H7 (cell line): ENCODE measurements at regions not wholly inside any gene's neighbourhood (a gene's known extent, or its start where the extent isn't known, plus 50 kb on each side); places are given as distances from the start of the nearest gene placed in this dataset.
"Not testable (repeated sequence)": the region's sequence is repeated elsewhere in the genome, so short reads cannot be mapped to it uniquely, and the experiment has no call there.

ENCODE experiments used
- DNase-seq: peaks from one replicate; pipeline ENCODE4 v3.0.0; 2012
- H3K27me3 ChIP-seq: 2 replicates; pipeline ENCODE4 v1.6.0; 2011; ENCODE audit warnings: mild to moderate bottlenecking, low read length; ENCODE audit not compliant: control insufficient read depth, insufficient read depth
- H3K36me3 ChIP-seq: replicated peaks from 2 replicates; pipeline ENCODE4 v1.5.1; 2011; ENCODE audit warnings: low read length; ENCODE audit not compliant: control insufficient read depth, insufficient read depth
- H3K4me3 ChIP-seq: 2 replicates; pipeline ENCODE4 v1.5.1; 2011; ENCODE audit warnings: low read depth, mild to moderate bottlenecking, control low read depth, low read length, moderate library complexity; ENCODE audit not compliant: insufficient read depth

DNA sequence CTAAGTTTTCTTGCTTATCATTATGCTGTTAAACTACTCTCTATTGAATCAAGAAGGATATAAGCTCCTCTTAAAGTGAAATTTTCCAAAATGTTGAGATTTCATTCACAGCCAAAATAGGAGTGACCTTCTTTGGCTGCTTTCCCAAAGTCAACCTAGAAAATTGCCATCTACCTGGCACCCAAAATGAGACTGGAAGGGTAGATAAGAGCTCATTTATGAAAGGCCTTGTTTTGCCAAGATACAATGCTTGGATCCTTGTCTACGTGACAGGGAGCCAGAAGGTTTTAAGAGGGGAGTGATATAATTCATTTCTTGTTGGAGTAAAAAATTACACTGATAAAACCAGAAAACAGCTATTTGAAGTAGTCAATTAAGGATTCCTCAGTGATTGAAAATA, 287.1 kb downstream of the IZUMO3 start:
- no peak for DNase-seq
- Histone ChIP-seq H3K4me3 (no peak overlapping the region), H3K36me3 (no peaks in the 10 kb centered on the region), H3K27me3 (no peaks in the 10 kb centered on the region)

DNA sequence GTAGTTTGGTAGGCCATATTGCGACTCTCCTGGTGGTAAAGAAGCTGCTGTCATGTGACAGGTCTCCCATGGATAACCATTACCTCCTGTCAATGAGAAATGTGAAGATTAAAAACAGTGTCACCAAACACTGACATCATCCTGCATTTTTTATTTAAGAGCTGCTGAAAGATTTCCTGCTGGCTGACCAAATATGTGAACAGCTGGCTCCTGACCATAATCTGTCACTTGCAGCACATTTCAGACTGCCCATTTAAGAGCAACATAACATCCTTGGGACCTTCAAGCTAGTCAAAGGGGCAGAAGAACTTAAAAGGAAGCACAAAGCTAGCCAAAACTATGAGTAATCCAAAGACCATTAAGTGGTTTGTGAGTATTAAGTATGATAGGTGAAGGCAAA, 288.0 kb downstream of the IZUMO3 start:
- no peak for DNase-seq
- no peaks in the 10 kb centered on the region for H3K27me3 ChIP-seq
- no peak overlapping the region for H3K4me3 ChIP-seq
- H3K36me3 ChIP-seq = no peaks in the 10 kb centered on the region

DNA sequence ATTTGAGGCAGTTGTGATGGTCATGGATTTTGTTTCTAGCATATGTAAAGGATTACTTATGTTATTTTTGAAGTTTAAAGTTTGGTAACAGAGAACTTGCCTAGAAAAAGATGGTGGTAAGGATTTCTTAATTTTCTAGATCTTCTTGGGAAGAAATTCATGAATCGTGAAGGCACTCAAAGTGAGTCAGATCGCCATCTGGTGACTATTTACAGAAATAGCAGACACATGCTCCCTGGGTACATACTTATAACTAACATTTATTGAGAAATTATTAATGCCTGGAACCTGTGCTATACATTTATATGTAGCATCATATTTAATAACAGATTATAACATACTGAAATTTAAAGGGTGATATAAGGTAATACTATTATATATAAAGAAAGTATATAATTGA, 299.7 kb downstream of the IZUMO3 start:
- Histone ChIP-seq H3K27me3 (no peaks in the 10 kb centered on the region), H3K36me3 (no peaks in the 10 kb centered on the region), H3K4me3 (no peak overlapping the region)
- DNase-seq = peak; percentile 7

DNA sequence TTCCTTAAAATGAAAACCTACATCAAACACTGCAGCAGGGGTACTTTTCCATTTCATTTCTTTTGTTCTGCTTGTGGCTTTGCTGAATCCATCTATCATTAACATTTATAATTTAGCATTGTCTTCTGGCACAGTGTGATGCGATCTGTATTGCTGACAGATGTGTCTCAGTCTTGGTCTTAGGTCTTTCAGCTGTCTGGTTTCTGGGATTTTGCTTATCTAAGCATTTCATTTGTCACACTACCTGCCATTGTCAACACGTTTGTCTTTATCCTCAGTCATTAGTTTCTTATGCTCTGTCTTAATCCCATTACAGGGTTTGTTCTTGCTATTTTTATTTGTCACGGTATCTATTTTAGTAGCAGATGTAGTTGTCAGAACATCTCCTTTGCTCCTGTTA, 303.1 kb downstream of the IZUMO3 start:
- Histone ChIP-seq H3K4me3 (no peak overlapping the region), H3K27me3 (no peaks in the 10 kb centered on the region), H3K36me3 (no peaks in the 10 kb centered on the region)
- no peak for DNase-seq

DNA sequence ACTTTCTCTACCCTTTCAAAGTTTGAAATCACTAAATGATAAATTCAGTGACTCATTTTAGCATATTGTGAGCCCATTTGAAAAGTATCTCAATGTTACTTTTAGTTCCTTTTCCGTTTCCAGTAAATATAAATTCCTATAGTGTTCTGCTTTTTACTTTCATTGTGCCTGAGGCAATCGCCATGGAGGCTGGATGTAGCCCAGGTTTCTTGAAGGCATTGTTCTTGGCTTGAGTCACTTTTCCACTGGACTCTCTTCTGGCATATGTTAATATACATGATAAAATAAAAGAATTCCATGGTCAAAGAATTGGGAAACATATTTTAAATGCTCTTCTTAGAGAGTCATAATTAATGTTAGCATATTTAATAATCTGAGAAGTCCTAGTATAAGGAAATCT, 327.0 kb downstream of the IZUMO3 start:
- DNase-seq = no peak
- no peak overlapping the region for H3K4me3 ChIP-seq
- no peaks in the 10 kb centered on the region for H3K36me3 ChIP-seq
- H3K27me3 ChIP-seq = no peaks in the 10 kb centered on the region

DNA sequence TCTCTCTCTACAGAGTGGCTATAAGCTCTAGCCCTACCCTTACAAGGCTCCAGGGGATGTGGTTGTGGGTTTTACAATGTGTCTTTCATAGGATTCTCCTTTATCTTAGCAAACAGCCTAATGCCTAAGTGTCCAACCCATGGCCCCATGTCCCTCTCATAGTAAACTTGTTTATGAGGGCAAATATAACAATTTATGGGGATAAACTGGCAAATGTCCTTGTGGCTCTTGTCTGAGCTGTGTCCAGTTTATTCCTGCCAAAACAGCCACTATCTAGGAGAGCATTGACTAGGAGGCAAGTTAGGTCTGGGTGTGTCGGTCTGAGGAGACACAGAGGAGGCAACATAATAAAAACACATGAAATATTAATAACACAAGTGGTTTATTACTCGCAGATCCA, 335.1 kb downstream of the IZUMO3 start:
- DNase-seq = no peak
- no peaks in the 10 kb centered on the region for H3K36me3 ChIP-seq
- no peaks in the 10 kb centered on the region for H3K27me3 ChIP-seq
- no peak overlapping the region for H3K4me3 ChIP-seq

DNA sequence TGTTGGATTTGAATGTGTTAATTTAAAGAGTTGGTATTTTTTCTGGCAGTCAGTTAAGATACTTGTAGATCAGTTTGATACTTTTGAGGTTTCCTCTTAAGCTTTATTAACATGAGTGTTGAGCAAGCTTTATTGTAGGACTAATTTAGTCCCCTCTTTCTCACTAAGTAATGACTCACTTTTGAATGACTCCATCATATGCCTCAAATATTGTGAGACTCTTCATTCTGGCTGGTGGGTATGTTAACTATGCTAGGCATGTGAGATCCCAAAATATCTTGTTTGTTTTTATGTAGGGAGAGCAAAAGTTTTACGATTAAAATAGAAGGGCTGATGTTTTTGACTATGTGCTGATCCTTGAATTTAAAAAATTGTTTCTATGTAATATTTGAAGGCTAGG, 355.7 kb downstream of the IZUMO3 start:
- Histone ChIP-seq H3K36me3 (no peaks in the 10 kb centered on the region), H3K27me3 (no peaks in the 10 kb centered on the region), H3K4me3 (no peak overlapping the region)
- no peak for DNase-seq

DNA sequence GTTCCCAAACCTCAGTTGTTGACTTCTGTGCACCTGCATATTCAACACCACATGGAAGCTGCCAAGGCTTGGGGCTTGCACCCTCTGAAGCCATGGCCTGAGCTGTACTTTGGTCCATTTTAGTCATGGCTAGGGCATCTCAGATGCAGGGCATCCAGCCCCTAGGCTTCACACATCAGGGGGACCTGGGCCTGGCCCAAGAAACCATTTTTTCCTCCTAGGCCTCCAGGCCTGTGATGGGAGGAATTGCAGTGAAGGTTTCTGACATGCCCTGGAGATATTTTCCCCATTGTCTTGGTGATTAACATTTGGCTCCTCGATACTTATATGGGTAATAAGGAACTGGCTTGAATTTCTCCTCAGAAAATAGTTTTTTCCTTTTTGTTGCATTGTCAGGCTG, 354.5 kb upstream of the ELAVL2 start:
- H3K36me3 ChIP-seq, DNase-seq, H3K4me3 ChIP-seq, H3K27me3 ChIP-seq: not testable (repeated sequence)

DNA sequence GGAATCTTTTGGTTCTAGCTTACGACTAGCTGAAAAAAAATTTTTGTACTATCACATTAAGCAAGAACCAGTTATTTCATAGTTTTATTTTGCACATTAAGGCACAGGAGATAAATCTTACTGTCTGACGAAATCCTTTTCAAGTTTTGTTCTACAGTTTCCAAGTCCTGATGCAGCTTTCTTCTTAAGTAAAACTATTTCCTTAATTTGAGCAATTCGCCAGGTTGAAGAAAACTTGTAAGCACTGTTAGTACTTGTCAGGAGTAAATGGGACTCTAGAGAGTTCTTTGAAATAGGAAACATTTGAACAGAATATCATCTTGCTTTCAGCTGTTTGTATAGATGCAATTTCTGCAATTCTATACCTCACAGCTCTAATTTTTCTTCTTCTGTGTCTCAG, 318.8 kb upstream of the ELAVL2 start:
- Histone ChIP-seq H3K27me3 (no peaks in the 10 kb centered on the region), H3K36me3 (no peaks in the 10 kb centered on the region), H3K4me3 (no peak overlapping the region)
- no peak for DNase-seq

DNA sequence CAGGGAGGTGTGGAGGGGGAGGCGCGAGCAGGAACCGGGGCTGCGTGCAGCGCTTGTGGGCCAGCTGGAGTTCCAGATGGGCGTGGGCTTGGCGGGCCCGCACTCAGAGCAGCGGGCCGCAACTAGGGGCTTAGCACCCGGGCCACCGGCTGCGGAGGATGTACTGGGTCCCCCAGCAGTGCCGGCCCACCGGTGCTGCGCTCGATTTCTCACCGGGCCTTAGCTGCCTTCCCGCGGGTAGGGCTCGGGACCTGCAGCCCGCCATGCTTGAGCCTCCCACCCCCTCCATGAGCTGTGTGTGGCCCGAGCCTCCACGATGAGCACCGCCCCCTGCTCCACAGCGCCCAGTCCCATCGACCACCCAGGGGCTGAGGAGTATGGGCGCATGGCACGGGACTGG, 309.0 kb upstream of the ELAVL2 start:
- not testable (repeated sequence) for H3K4me3 ChIP-seq, H3K36me3 ChIP-seq, H3K27me3 ChIP-seq, DNase-seq

DNA sequence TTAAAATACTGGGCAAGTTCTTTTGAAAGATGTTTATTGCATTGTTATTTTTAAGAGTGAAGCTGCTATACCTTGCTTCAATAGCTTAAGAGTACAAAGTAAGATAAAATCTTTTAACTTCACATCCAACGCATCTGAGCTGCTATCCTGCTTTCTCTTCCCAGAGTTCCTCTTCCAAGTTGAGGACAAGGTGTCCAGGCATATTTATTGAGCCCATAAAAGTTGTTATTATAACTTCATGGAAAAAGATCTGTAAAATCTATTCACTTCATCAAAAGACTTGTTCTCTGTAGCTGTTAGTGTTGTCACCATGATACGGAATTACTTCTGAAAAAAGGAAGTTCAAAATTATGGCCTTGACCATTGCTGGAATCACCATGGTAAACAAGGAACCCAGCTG, 306.2 kb upstream of the ELAVL2 start:
- no peaks in the 10 kb centered on the region for H3K36me3 ChIP-seq
- no peaks in the 10 kb centered on the region for H3K27me3 ChIP-seq
- no peak for DNase-seq
- H3K4me3 ChIP-seq = no peak overlapping the region

DNA sequence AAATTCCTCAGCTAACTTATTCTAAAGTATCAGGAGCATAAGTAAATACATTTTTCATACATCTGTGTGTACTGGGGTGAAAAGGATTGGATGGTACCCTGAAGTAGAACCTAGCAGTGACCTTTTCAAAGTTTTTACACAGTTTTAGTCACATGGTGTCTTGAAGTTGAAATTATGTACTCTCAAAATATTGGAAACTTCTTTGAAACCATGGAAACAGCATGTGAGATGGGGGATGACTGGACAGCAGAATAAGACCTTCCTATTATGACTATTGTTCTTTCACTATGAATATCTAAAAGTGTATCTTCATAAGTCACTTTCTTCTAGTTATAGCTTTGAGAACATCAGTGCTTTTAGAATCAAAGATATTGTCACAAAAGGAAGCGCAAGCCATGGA, 301.5 kb upstream of the ELAVL2 start:
- no peaks in the 10 kb centered on the region for H3K36me3 ChIP-seq
- H3K4me3 ChIP-seq = no peak overlapping the region
- DNase-seq = no peak
- no peaks in the 10 kb centered on the region for H3K27me3 ChIP-seq

DNA sequence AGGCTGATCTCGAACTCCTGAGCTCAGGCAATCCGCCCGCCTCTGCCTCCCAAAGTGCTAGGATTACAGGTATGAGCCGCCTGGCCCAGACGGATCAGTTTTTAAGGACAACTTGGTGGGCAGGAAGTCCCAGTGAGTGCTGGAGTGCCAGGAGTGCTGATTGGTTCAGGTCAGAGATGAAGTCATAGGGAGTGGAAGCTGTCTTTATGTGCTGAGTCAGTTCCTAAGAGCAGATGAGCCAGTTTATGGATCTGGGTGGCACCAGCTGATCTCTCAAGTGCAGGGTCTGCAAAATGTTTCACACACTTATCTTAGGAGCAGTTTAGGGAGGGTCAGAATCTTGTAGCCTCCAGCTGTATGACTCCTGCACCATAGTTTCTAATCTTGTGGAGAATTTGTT, 292.1 kb upstream of the ELAVL2 start:
- no peaks in the 10 kb centered on the region for H3K36me3 ChIP-seq
- no peak for DNase-seq
- no peaks in the 10 kb centered on the region for H3K27me3 ChIP-seq
- no peak overlapping the region for H3K4me3 ChIP-seq

DNA sequence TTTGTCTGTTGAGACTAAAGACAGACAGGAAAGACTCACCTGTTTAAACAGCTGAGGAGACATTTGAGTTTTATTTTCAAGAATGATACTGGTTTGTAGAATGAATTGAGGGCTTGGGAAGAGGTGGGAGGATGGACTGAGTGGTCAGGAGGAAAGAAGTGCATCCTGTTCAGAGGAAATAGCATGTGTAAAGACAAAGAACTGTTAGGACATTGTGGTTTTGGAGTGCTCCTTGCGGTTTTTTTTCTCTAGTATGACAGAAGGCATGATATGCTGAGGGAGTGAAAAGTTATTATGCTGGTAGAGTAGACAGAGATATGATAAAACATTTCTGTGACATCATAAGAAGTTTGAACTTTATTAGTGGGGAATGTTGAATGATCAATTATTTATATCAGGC, 270.7 kb upstream of the ELAVL2 start:
- no peaks in the 10 kb centered on the region for H3K27me3 ChIP-seq
- DNase-seq = no peak

DNA sequence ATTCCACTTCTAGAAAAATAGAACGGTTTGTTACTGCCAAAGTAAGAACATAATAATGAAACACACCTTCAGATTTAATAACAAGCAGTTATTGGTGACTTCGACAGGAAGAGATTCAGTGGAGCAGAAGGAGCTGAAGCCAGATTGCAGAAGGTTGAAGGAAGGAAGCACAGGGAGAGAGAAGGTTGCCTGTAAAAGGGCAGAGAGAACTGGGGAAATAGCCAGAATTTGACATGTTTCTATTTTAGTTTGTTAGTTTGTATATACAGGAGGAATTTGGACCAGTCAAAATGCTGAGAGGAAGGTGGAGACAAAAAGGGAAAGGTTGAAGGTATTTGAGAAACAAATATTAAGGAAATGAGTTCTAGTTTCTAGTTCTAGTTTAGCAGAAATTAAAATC, 269.2 kb upstream of the ELAVL2 start:
- Histone ChIP-seq H3K4me3 (no peak overlapping the region), H3K36me3 (no peaks in the 10 kb centered on the region), H3K27me3 (no peaks in the 10 kb centered on the region)
- DNase-seq = no peak

More for the DNA sequence above, 270.7 kb upstream of the ELAVL2 start:
- Histone ChIP-seq H3K36me3 (no peaks in the 10 kb centered on the region), H3K4me3 (no peak overlapping the region)

DNA sequence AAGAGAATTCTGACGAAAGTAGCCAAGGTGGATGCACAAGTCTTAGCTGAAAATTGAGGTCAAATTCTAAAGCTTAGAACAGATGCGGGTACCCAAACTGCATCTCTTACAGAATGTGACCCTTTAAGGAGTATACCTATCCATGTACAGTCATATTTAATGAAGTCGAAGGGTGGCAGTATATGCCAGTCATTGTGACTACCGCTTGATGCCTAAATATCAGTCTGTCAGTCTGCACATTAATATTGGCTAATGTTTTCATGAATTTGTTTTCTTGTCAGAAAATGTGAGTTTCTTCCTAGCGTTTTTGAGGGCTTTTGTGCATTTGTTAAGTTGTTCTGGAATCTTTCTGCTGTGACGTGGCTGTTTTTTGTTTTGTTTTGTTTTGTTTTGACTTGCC, 264.5 kb upstream of the ELAVL2 start:
- H3K4me3 ChIP-seq = no peak overlapping the region
- no peak for DNase-seq
- H3K36me3 ChIP-seq = no peaks in the 10 kb centered on the region
- H3K27me3 ChIP-seq = no peaks in the 10 kb centered on the region
